GM19324 (cell line): ENCODE measurements at regions not wholly inside any gene's neighbourhood (a gene's known extent, or its start where the extent isn't known, plus 50 kb on each side); places are given as distances from the start of the nearest gene placed in this dataset.
"Not testable (repeated sequence)": the region's sequence is repeated elsewhere in the genome, so short reads cannot be mapped to it uniquely, and the experiment has no call there.

ENCODE experiments used
- ATAC-seq: cut with Tn5 transposase; IDR thresholded peaks from one replicate; pipeline ENCODE4 v1.9.1; 2021; ENCODE audit warnings: mild to moderate bottlenecking, moderate library complexity; ENCODE audit not compliant: unreplicated experiment, low FRiP score

DNA sequence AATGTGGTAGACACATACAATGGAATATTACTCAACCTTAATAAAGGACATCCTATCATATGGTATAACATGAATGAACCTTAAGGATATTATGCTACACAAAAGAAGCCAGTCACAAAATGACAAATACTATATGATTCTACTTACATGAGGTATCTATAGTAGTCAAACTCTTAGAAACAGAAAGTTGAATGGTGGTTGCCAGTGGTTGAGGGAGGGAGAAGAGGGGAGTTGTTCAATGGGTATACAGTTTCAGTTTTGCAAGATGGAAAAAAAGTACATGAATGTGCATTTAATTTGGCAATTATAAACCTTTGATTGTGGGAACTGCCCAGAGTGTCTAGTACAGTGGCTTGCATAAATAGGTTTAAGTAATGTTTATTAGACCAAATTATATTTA lies 473.3 kb upstream of the ZNF608 start:
- no peak for ATAC-seq

DNA sequence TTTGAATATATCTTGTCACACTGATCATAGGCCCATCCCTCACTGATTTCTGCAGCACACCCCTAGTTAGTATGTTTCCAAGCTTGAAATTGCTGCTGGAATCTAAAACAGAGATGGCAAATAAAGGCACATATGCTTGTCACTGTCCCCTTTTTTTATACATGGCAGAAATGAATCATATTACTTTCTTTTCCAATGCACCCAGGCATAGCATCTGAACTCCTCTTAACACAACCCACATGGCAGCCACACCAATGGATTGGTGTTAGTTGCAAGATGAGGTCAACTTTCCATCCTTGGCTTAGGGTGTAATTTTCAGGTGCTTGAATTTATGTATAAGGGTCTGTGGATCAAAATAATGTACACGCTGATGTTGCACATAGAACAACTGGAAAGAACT lies 473.8 kb upstream of the ZNF608 start:
- no peak for ATAC-seq

DNA sequence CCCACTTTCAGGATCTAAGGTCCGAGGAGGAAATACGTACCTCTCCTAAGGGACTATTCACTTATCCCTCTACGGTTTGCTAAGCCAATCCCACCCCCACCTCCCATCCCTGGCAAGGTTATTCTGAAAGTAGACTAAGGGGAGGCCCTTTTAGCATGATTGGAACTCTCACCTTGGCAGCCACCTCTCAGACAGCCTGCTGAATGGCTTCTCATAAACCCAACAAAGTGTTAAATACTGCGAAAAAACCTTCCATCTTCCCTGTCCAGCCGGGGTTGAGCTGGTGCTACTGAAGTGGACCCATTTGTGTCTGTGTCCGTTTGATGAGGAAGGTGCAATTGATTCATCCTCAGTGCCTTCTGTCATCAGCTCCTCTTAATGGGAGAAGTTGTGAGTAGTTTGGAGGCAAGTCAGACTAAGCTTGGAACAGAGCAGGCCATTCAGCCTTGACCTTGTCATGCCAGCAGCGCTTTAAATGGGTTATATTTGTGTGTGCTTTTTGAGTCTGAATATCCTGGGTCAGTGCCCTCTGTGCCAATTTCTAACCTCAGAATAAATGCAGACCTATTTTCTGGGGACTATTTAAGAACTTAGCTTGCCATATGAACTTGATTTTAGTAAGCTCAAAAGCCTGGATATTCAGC lies 476.3 kb upstream of the ZNF608 start:
- ATAC-seq: no peak

DNA sequence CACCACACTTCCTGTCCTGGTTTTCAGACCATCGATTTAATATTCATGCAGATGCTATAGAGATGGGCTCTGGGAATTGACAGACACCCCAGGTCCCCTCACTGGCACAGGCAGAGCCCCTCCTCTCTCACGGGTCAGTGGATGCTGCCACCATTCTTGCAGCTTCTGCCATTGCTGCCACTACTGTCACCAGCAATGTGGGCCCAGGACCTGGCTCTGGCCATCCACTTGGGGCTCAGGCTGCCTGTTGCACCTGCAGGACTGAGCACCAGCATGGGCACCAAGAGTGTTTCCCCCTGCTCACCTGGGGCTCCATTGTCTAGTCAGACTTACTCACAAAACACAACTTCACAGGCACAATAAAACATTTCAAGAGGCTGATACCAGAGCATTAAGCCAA lies 479.0 kb upstream of the ZNF608 start:
- ATAC-seq: no peak

DNA sequence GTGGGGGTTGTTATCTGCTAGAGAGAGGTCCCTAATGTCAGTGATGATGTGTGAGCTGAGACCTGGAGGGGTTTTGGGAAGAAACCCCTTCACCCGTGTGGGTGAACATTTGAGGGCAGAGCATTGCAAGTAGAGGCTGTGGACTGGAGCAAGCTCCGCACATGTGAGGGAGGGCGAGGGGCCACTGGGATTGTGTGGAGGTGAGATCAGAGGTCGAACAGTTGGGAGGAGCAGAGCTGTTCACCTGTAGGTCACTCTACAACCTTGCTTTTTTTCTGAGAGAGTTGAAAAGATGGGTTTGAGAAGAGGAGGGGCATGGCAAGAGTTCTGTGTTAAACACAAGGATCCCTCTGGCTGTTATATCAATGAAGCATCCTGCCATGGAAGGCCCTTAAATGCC lies 480.4 kb upstream of the ZNF608 start:
- ATAC-seq: no peak

DNA sequence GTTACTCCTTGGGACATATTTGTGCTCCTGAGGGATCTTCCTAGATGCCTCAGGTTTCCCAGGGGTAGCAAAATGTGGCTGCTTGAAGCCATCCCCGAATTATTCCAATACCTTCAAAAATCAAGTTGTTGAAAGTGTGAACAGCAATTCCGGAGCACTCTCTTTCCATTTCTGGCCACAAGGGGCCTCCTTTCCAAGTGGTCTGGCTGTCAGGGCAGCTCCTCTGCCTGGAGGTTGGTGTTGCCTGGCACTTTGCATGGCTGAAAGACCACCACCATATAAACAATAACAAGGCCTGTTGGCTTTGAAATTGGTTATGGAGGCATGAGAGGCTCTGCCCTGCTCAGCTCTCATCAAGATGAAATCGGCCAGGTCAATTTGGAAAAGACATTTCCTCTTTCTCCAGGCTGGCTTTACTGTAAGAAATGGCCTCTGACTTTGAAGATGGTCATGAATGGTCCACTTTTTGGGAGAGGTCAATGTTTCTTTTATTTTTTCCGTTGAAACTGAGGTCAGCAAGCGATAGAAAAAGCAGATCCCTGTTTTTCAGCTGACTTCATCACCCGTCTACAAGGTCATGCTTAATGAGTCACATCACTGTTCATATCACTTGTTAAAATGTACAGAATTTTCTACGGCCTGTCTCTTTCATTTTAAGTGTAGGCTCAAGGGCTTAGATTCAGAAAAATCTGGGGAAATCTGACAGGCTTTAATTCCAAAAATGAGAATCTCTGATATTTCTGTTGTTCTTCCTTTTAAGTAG lies 481.1 kb upstream of the ZNF608 start:
- ATAC-seq: no peak

DNA sequence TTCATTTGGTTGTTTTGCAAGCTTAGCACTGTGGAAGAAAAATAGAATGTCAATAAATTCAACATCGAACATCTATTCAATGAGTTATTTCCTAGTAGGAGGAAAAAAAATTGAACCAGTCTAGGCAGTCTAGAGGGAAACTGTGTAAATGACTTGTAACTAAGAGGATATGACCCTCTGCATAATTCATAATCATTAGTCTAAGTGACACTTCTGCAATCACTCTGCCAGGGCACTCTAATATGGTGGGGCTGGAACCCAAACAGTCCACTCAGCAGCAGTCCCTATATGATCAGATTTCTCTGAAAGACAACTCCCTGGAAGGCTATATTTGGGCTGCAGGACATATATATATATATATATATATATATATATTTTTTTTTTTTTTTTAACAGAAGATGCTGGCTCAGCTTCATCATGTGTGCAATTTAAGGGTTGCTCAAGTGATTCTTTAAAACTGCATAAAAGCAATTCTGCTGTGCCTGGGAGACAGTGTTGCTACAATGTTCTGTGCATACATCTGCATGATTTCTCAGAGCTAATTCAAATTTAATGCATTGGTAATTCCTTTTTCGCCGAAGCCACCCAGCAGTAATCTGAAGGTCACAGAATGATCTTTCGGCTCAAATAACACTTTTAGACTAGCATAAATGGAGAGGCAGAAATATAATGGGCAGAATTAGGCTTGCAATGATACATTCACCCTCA lies 482.1 kb upstream of the ZNF608 start:
- no peak for ATAC-seq

DNA sequence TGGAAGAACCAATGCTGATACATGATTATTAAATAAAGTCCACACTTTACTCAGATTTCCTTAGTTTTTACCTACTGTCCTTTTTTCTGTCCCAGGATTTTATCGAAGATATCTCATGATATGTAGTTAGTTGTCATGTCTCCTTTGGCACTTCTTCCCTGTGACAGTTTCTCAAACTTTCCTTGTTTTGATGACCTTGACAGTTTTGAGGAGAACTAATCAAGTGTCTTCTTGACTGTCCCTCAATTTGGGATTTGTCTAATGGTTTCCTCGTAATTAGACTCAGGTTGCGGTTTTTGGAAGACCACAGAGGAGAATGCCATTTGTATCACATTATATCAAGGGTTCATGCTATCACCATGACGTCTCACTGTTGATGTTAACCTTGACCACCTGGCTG lies 483.1 kb upstream of the ZNF608 start:
- ATAC-seq: no peak

DNA sequence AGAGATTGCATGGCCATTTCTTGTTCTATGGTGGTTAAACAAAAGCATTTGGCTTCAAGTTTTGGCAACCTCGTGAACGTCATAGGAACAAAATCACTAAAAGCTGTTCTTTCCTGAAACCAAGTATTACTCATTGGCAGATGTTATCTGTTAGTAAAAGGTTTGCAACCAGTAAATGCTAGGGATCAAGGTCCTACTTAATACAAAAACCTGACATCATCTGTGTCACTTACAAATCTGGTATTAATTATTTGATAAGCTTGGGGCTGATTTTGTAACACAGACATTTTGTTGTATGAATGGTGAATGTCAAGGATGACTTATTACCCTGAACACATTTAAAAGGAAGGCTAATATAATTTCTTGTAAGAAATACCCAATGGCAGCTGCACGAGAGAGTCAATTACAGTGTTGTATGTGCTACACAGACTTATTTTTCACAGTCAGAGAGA lies 486.4 kb upstream of the ZNF608 start:
- ATAC-seq: no peak

DNA sequence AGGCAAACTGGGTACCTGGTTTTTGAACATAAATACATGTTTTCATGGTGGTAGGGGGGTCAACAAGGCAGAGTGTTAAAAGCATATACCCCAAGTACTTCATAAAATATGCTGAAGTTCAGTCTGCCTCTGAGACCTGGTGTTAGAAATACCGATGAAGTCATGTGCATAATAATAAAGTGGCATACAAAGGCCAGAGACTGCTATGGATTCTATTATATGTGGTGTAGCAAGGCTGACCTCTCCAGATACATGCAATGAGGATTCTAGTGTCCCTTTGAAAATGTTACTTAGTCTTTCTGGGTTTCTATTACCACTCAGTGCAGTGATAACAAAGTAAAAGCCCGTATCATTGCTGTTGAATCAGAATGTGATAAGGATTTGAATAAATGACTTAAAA lies 487.5 kb upstream of the ZNF608 start:
- no peak for ATAC-seq

DNA sequence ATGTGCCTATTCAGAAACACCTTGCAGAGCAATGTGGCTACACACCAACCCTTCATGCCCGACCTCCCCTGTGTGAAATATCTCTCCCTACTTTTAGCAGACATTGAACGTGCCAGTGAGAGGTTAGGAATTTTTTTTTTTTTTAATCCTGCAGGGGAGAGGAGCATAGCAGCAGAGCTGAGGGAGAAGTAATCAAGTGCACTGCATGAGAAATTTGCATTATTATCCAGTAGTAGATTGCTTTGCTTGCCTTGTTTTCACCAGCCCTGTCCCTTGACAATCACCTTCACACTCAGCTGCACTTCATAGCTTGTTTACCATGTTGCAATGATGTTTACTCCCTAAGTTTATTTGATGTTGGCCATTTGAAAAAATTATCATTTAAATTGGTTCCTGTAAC lies 489.6 kb upstream of the ZNF608 start:
- no peak for ATAC-seq

DNA sequence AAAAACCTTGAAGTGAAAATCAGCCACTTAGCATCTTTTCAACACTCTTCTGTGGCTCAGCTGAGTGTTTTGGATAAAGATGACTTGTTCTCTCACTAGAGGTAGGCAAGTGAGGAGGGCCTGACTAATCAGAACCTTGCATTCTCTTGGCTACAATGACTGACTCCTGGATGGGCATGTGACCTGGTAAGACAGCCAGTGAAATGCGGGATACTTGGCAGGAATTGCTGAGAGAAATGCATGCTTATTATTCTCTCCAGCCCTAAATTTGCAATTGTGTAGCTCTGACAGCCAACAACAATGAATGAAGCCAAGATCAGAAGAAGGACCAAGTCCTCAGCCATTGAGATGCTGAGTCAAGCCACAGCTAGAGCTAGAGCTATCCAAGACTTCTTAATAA lies 490.5 kb upstream of the ZNF608 start:
- no peak for ATAC-seq

DNA sequence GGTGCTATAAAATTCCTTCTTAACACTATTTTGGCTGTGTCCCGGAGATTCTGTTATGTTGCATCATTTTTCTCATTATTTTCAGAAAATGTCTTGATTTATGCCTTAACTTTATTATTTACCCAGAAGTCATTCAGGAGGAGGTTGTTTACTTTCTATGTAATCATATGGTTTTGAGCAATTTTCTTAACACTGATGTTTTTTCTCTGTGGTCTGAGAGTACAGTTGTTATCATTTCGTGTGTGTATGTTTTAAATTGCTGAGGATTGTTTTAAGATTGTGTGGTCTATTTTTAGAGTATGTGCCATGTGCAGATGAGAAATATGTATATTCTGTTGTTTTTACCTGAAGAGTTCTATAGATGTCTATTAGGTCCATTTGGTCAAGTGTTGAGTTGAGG lies 498.1 kb upstream of the ZNF608 start:
- ATAC-seq: no peak

DNA sequence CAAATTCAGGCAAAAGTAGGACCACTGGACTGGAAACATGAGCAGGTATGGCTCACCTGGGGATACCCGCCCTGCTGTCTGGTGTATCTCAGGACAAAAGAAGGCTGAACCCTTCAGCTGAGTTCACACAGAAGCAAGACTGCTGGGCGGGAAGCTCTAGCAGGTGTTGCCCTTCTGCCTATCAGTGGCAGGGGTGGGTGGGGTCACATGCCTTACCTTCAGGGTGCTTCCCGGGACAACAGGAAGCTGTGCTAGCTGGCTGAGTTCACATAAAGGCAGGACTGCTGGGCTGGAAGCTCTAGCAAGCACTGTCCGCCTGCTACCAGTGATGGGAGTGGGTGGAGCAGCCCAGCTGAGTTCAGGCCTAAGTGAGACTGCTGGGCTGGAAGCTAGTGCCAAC lies 498.8 kb upstream of the ZNF608 start:
- no peak for ATAC-seq

DNA sequence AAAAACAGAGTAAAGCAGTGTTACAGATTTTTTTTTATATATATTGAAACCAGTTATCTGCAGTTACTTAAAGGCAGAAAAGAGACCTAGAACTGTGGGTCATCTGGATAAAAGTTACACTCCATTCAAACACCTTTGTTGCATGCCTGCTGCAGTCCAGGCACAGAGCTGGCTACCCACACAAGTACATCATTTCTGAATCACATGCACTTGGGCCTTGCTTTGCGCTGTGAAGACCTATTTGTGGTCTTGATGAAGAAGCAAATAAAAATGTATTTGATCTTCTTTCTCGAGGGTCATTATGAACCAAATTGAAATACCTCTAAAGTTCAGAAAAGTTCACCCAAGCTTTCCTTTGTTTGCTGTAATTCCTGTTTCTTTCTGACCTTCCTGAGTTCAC lies 503.0 kb upstream of the ZNF608 start:
- no peak for ATAC-seq

DNA sequence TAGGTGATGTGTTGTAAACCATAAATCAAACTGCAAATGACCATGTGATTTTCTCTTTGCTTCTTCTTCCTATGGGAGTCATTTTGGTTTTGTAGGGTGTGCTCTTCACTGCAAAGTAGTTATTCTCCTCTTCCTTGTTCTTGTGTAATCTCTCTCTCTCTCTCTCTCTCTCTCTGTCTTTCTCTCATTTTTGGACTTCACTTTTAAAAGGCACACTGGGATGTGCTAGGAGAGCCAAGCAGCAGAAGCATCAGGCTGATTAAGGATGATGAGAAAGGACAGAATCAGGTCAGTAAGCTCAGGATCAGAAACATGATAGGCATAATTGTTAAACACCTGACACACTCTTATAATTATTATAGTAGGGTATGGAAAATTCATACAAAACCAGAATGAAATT lies 505.3 kb upstream of the ZNF608 start:
- no peak for ATAC-seq

DNA sequence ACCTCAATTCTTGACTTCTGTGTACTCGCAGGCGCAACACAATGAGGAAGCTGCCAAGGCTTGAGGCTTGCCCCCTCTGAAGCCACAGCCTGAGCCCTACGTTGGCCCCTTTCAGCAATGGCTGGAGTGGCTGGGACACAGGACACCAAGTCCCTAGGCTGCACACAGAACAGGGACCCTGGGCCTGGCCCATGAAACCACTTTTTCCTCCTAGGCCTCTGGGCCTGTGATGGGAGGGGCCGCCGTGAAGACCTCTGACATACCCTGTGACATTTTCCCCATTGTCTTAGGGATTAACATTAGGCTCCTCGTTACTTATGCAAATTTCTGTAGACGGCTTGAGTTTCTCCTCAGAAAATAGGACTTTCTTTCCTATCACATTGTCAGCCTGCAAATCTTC lies 507.2 kb upstream of the ZNF608 start:
- ATAC-seq: not testable (repeated sequence)

DNA sequence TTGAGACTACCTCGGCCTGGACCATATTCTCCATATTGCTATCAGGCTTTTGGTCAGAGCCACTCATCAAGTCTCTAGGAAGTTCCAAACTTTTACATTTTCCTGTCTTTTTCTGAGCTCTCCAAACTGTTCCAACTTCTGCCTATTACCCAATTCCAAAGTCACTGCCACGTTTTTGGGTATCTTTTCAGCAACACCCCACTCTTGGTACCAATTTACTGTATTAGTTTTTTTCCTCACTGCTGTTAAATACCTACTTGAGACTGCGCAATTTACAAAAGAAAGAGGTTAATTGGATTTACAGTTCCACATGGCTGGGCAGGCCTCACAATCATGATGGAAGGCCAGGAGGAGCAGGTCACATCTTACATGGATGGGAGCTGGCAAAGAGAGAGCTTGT lies 507.8 kb upstream of the ZNF608 start:
- ATAC-seq: no peak

DNA sequence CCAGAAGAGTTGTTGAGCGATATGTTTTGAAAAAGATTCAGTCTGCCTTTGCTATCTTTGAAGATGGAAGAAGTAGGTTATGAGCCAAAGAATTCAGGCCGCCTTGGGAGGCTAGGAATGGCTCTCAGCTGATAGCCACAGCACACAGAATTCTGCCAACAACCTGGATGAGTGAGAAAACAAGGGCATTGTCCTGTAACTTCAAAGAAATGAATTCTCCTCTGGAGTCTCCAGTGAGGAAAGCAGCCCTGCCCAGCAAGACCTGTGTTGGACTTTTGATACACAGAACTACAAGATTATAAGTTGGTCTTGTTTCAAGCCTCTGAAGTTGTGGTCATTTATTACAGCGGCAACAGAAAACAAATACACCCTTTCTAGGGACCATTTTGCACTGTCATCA lies 509.9 kb upstream of the ZNF608 start:
- ATAC-seq: no peak

DNA sequence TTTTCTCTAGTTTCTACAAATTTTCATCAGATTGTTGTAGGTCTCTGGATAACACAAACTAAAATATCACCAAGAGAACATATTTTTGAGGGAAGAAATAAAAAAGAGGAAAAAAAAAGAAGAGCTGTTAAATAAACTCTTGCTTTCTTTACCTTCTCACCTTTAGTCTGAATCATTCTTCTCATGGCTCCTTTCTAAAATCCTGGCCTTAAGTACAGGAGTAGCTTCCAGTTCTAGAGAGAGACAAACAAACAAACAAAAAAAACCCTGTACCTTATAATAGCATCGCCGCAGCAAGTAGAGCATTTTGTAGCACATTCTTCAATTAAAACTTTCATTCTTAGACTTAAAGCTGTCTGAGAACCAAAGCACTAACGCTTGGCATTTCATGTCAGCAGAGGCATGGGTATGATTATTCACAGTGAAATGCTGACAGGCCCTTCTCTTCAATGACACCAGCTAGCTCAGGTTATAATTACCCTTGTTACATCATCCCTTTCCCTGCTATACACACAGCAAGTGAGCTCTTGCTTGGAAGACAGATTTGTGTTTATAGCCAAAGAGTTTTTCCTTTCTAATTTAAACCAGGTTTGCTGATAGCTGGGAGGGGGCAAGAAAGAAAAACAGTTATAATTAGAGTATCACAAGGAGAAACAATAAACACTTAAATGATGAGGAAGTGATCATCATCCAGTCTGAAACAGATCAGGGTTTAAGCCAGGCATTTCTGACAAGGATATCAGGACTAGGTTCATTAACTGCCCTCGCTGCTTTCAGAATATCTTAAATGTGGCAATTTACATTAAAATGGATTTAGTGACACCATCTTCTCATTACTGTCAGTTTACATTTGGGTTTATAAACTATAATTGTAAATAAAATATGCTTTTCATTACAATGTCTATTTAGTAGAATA lies 510.9 kb upstream of the ZNF608 start:
- ATAC-seq: no peak

DNA sequence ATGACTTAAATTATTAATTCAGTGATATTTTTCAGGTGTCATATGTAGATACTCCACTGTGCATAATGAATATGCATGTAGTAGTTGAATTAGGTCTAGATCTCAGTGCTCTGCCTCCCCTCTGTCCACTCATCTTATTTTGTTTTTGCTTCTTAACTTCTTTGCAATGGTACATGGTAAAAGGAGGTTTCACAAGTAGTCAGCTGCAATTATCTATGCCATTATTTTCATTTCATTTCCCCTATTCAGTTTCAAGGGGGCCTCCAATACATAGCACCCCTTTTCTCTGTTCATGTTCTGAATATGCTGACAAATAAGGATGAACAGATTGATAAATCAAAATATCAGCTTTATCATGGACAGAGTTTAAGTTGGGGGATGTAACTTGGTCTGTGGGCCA lies 511.6 kb upstream of the ZNF608 start:
- no peak for ATAC-seq
